HG03354 (cell line): ENCODE measurements at regions not wholly inside any gene's neighbourhood (a gene's known extent, or its start where the extent isn't known, plus 50 kb on each side); places are given as distances from the start of the nearest gene placed in this dataset.
A peak's percentile ranks its signal among the peaks of the same experiment; 100 is the strongest.

ENCODE experiments used
- ATAC-seq: cut with Tn5 transposase; IDR thresholded peaks from one replicate; pipeline ENCODE4 v1.9.1; 2021; ENCODE audit warnings: mild to moderate bottlenecking; ENCODE audit not compliant: unreplicated experiment, poor library complexity, severe bottlenecking

- peak; percentile 89 for ATAC-seq
Measured at GRCh38 chr20:11544029-11544678, 373.5 kb upstream of the BTBD3 start.

DNA sequence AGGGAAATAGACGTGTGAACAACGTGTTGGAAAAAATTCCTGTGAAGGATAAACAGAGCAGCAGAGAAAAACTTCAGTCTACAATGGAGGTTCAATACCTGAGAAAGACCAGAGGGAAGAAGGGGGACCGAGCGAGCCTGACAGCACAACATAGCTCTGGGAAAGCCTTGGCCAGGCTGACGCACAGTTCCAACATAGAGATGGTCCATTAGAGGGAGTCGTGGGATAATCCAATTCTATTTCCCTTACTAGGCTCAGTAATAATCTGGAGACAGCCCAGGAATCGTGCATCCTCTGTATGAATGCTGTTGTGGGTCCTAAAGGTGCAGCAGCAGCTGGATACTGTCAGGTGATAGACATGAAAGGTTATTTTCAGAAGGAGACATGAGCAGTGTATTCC, 370.8 kb upstream of the BTBD3 start:
- no peak for ATAC-seq

DNA sequence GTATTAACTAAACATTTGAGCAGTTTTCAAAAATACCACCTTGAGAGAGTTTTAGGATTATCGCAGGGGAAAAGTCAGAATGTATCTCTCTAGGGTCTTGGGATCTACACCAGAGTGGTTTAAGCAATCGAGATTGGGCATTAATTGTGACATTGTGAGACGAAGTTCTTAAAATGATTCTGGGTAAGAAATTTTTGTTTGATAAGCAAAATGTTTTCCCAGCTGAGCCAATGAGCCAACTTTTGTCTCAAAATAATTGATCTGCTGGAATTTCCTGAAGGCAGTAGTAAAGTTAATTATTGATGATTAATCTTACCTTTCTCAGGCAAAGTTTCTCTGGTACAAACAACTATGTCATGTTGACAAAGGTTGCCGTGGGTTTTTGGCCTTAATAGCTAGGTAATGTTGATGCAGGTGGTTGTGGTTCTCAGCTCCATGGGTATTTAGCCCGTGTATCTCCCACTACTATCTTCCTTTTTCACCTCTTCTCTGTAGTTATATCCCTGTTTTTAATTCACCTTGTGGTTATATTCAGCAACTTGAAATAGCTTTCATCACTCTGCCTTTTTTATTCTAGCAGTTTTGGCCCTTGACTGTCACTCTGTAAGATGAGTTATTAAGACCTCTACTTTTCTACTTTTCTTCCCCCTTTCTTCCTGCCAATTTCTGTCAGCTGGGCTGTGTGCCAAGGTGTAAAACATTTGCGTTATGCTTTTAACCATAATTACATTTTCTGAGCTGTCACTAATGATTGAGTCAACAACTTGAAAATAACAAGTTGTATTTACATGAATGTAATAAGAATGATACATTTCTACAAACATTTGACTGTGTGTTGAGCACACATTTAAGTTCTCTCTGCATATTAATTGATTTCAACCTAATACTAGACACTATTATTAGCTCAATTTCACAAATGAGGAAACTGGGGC, 368.3 kb upstream of the BTBD3 start:
- no peak for ATAC-seq

- no peak for ATAC-seq
Measured at GRCh38 chr20:11550657-11551338, 366.9 kb upstream of the BTBD3 start.

DNA sequence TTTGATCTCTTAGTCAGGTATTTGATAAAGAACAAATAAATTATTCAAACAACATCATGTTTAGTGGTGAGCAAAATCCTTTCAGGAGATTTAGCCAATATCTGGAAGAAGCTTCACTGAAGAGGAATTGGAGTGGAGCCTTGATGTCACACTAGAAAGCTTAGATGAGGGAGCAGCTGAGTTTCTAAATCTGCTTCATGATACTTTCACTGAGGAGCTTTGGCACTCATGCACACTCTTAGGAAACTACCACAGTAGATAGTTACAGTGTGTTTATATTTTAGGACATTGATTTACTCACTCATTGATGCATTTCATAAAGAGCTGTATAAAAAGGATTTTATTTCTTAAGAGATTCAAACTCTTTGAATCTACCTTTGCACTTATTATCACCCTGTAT, 366.2 kb upstream of the BTBD3 start:
- no peak for ATAC-seq

GRCh38 chr20:11553603-11554002, 364.1 kb upstream of the BTBD3 start:
- no peak for ATAC-seq

GRCh38 chr20:11555510-11555909, 362.2 kb upstream of the BTBD3 start:
- ATAC-seq: no peak

DNA sequence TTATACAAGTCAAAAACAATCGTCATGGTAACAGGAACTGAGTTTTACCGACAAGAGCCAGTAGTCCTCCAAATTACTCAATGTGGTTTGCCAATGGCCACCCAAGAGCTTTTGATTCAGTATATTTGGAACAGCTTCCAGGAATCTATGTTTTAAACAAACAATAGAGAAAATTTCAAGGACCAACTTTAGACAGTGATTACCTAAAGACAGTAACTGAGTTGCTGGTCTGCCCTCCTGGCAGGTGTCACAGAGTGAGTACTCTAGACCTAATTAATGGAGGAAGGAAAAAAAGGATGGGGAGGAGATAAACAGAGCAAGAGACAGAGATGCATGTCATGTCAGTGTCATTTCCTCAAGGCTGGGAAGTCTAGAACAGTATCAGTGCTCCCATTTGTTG, 361.3 kb upstream of the BTBD3 start:
- no peak for ATAC-seq

DNA sequence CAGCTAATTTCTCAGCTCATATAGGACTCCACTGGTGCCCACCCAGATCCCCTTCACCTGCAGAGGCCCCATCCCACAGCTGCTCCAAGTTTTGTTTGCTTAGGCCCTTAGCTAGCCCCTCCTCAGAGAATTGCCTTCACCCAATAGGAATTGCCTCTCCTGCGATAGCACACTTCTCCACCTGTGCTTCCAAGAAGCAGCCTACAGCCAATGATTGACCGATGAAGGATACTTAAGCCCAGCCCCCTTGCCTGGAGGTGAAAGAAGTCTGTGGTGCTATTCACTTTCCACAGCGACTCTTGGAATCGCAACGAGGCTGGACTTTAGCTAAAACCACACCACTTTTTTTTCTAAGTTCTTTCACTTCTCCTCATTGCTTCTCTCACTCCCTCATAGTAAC, 353.2 kb upstream of the BTBD3 start:
- no peak for ATAC-seq

DNA sequence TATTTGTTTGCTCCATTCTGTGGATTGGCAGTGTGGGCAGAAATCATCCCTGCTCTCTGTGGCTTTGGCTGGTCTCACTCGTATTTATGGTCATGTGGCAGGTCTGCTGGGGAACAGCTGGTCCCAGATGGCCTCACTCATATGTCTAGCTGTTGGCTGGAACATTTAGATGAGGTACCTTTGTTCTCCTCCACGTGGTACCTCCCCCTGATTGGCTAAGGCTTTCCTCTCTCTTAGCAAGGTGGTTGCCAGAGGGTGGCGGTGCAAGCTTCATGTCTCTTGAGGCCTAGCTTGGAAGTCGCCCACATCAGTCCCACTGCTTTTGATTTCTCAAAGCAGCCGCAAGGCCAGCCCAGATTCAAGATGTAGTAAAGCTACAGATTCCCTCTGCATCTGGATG, 348.5 kb upstream of the BTBD3 start:
- ATAC-seq: no peak

DNA sequence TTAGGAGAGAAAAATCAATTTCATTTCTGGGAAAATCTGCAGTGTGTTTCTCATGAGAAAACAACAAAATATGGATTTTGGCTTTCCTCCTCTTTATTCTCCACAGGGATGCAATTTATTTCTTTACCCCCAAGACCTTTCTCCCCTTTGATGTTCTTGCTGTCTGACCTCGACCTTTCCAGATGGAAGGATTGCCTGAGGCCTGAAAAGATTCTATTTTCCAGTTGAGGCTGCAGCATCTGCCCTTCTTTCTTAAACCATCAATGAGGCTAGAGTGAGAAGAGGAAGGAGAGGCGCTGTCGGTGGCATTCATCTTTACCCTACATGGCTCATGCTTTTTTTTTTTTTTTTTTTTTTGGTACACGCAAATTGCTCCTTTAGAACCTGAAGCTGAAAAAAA, 344.2 kb upstream of the BTBD3 start:
- no peak for ATAC-seq

GRCh38 chr20:11581271-11581670, 336.4 kb upstream of the BTBD3 start:
- ATAC-seq: no peak

GRCh38 chr20:11582060-11582459, 335.6 kb upstream of the BTBD3 start:
- no peak for ATAC-seq

DNA sequence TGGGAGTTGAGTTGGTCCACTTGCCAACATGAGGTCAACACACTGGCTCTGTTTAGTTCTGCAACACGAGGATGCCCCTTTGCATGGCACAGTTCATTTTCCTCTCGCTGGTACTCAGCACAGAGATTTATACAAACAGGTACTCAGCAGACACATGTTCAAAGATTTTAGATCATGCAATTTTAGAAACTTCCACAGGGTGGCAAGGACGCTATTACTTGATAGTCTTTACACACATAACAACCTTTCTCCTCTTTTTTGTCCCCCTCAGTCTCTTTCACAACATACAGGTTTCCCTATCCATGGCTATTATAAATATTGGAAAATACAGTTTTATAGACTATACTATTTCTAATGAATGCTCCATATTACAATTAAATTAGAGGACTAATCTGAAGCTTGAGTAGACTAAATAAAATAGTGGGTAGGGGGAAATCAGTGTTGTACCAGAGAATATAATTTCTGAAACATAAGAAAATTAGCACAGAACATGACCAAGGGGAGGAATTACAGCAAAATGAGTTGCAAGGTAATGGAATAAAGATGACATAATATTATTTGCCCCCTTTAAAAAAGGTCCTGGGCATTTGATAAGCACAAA, 331.8 kb upstream of the BTBD3 start:
- ATAC-seq: no peak

- ATAC-seq: no peak
Measured at GRCh38 chr20:11588875-11589274, 328.8 kb upstream of the BTBD3 start.

GRCh38 chr20:11591965-11592364, 325.7 kb upstream of the BTBD3 start:
- ATAC-seq: no peak

GRCh38 chr20:11604339-11604738, 313.4 kb upstream of the BTBD3 start:
- no peak for ATAC-seq

GRCh38 chr20:11607047-11607446, 310.6 kb upstream of the BTBD3 start:
- no peak for ATAC-seq

- no peak for ATAC-seq
Measured at GRCh38 chr20:11608736-11609135, 309.0 kb upstream of the BTBD3 start.

GRCh38 chr20:11624704-11625103, 293.0 kb upstream of the BTBD3 start:
- no peak for ATAC-seq
